ENCODE measurements at regions not wholly inside any gene's neighbourhood (a gene's known extent, or its start where the extent isn't known, plus 50 kb on each side); places are given as distances from the start of the nearest gene placed in this dataset.

DNA sequence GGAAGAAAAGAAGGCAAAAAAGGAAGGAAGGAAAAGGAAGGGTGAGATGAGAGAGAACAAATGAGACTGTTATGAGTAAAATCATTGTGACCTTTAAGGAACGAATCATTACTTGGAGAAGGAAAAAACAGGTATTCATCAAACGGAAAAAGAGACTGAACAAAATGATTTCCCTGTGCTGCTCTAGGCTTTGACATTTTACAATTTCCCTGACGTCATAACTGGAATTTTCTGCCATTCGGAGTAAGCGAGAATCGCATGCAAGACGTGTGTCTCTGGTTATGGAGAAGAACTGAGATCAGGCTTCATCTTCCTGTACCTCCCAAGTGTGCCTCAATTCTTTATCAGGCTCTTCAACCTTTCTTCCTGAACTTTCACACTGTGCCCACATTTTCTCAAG is 534.7 kb upstream of the KLHL29 start:
- Mint-ChIP-seq H3K27ac (no peak overlapping the region), H3K9me3 (peaks cover 5% of the 10 kb centered on the region), H3K4me3 (no peak overlapping the region), H3K4me1 (ENCODE audit: unreplicated experiment) (peaks cover 7% of the 10 kb centered on the region), H3K27me3 (no peaks in the 10 kb centered on the region), H3K36me3 (no peaks in the 10 kb centered on the region)
- TF ChIP-seq, protein P1, sequence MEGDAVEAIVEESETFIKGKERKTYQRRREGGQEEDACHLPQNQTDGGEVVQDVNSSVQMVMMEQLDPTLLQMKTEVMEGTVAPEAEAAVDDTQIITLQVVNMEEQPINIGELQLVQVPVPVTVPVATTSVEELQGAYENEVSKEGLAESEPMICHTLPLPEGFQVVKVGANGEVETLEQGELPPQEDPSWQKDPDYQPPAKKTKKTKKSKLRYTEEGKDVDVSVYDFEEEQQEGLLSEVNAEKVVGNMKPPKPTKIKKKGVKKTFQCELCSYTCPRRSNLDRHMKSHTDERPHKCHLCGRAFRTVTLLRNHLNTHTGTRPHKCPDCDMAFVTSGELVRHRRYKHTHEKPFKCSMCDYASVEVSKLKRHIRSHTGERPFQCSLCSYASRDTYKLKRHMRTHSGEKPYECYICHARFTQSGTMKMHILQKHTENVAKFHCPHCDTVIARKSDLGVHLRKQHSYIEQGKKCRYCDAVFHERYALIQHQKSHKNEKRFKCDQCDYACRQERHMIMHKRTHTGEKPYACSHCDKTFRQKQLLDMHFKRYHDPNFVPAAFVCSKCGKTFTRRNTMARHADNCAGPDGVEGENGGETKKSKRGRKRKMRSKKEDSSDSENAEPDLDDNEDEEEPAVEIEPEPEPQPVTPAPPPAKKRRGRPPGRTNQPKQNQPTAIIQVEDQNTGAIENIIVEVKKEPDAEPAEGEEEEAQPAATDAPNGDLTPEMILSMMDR (conservative IDR thresholded peaks at IDR 0.05): no peak
- no peak for DNase-seq (ENCODE audit: extremely low spot score, unreplicated experiment)

DNA sequence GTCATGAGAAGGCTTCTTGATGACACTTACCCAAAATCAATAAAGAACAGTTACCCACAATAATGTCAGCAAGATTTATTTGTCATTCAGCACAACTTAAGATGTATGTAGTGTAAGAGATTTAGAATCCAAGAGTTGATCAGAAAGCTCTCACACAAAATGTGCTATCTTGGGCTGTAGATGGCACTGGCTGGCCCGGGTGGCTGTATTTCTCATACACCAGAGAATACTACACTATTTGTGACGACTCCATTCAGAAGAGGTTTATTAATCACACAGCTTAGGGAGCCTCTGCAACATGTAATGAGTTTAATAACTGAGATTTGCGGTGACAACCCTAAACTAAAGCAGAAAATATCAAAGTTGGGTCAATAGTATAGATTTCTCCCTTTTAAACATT is 530.4 kb upstream of the KLHL29 start:
- Mint-ChIP-seq H3K4me3 (no peak overlapping the region), H3K4me1 (ENCODE audit: unreplicated experiment) (peaks cover 13% of the 10 kb centered on the region), H3K27ac (no peak overlapping the region), H3K36me3 (no peaks in the 10 kb centered on the region), H3K27me3 (no peaks in the 10 kb centered on the region), H3K9me3 (peaks cover 10% of the 10 kb centered on the region)
- TF ChIP-seq, protein P1 (conservative IDR thresholded peaks at IDR 0.05): no peak
- DNase-seq (ENCODE audit: extremely low spot score, unreplicated experiment): no peak

DNA sequence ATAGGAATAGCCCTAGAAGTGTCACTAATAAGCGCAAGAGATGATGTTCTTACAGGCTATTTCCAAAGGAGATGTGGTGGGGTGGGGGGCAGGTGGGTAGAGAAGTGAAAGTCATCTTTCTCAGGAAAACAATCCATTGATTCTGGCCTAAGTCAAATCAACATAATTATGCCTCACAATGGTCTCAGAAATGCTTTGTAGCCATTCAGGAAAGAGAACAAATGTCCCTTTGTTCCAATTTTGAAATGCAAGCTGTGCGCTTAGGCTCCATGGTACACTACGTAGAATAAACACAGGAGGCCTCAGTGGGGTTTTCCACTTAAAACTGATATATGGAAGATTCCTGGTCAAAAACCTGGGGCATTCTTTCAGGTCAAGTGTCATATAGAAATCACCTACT is 529.9 kb upstream of the KLHL29 start:
- Mint-ChIP-seq H3K27ac (no peak overlapping the region), H3K27me3 (no peaks in the 10 kb centered on the region), H3K36me3 (no peaks in the 10 kb centered on the region), H3K4me1 (ENCODE audit: unreplicated experiment) (peaks cover 13% of the 10 kb centered on the region), H3K4me3 (no peak overlapping the region), H3K9me3 (peaks cover 11% of the 10 kb centered on the region)
- TF ChIP-seq, protein P1 (conservative IDR thresholded peaks at IDR 0.05): no peak
- no peak for DNase-seq (ENCODE audit: extremely low spot score, unreplicated experiment)

DNA sequence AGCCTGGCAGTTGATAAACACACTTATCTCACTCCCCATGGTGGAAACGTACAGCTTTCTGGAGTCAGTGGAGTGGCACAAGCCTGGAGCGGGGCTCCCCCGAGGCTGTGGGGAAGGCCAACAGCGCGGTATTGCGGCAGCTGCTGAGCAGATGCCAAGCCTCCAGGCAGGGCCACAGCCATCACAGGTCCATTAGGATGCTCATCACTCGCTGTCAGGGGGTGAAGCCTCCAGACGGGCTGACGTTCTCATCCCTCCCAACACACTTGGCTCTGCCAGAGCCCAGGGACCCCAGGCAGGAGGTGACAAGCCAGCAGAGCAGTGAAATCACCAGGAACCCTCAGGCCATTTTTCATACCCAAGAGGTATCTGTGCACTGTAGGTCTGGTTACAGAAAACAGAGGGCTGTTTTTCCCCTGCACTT is 529.2 kb upstream of the KLHL29 start:
- Mint-ChIP-seq H3K36me3 (no peaks in the 10 kb centered on the region), H3K4me3 (no peak overlapping the region)

DNA sequence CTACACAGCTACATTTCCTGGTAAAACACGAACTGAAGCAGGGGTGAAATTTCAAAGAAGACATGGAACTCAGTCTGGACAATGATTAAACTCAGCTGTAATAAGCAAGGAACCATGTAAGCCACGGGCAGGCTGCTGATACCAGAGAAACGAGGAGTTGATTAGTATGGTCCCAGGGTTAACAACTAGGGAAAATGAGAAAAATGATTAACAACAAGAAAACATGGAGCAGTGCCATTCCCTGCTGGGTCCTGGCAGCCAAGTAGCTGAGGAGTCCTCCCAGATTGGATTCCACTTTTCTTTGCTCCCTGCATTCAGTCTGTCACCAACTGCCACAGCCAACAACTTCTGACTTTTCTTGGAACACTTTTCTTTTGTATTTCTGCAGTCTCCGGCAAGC is 517.0 kb upstream of the KLHL29 start:
- Mint-ChIP-seq H3K4me1 (ENCODE audit: unreplicated experiment) (peaks cover 18% of the 10 kb centered on the region), H3K9me3 (no peaks in the 10 kb centered on the region), H3K27me3 (peaks cover 8% of the 10 kb centered on the region), H3K4me3 (no peak overlapping the region), H3K36me3 (no peaks in the 10 kb centered on the region), H3K27ac (peak overlapping the region; percentile 62)
- TF ChIP-seq, protein P1 (conservative IDR thresholded peaks at IDR 0.05): no peak
- DNase-seq (ENCODE audit: extremely low spot score, unreplicated experiment): no peak

More for the DNA sequence above, 529.2 kb upstream of the KLHL29 start:
- DNase-seq (ENCODE audit: extremely low spot score, unreplicated experiment): peak; percentile 68
- H3K27me3 Mint-ChIP-seq: no peaks in the 10 kb centered on the region
- peaks cover 14% of the 10 kb centered on the region for H3K9me3 Mint-ChIP-seq
- H3K27ac Mint-ChIP-seq: no peak overlapping the region
- TF ChIP-seq, protein P1 (conservative IDR thresholded peaks at IDR 0.05): no peak
- peaks cover 13% of the 10 kb centered on the region for H3K4me1 Mint-ChIP-seq (ENCODE audit: unreplicated experiment)

DNA sequence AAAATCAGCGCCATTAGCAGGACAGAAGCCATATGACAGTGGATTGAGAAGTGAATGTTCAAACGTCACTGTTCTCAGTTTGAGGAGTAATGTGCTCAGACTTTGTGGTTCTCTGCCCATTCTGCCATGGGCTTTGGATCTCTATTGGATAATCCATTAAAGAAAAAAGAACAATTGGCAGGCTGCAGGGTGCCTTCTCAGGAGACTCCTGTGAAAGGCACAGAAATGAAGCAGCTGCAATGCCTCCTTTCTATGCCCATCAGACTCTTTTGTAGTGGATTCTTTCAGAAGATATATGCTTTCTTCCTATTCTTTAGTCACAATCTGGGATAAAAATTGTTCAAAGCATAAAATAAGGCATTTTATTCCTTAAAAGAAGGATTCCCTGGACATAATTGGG is 506.9 kb upstream of the KLHL29 start:
- no peak for DNase-seq (ENCODE audit: extremely low spot score, unreplicated experiment)
- H3K4me3 Mint-ChIP-seq: no peak overlapping the region
- no peak overlapping the region for H3K27ac Mint-ChIP-seq
- peaks cover 4% of the 10 kb centered on the region for H3K27me3 Mint-ChIP-seq
- H3K36me3 Mint-ChIP-seq: no peaks in the 10 kb centered on the region
- TF ChIP-seq, protein P1 (conservative IDR thresholded peaks at IDR 0.05): no peak
- no peaks in the 10 kb centered on the region for H3K4me1 Mint-ChIP-seq (ENCODE audit: unreplicated experiment)
- H3K9me3 Mint-ChIP-seq: peaks cover 7% of the 10 kb centered on the region
